ENCODE measurements at regions not wholly inside any gene's neighbourhood (a gene's known extent, or its start where the extent isn't known, plus 50 kb on each side); places are given as distances from the start of the nearest gene placed in this dataset.

- TF ChIP-seq HDGF (IDR thresholded peaks at IDR 0.05) (peak; percentile 79), ZSCAN29 (IDR thresholded peaks at IDR 0.05) (peak; percentile 57; the same call in 1 of the 2 replicates), RELB (IDR thresholded peaks at IDR 0.05; ENCODE audit: low read depth) (peak; percentile 97), NR2C2 (IDR thresholded peaks at IDR 0.05; ENCODE audit: borderline replicate concordance, control insufficient read depth, insufficient read length, low read depth) (no peak), SMAD1 (IDR thresholded peaks at IDR 0.05; ENCODE audit: low read depth, partially characterized antibody) (no peak), SKIL (IDR thresholded peaks at IDR 0.05; ENCODE audit: low read depth, poor library complexity, severe bottlenecking) (peak; percentile 80), NR2F1 (conservative IDR thresholded peaks at IDR 0.05) (peak; percentile 62), CHD2 (IDR thresholded peaks at IDR 0.05; ENCODE audit: borderline replicate concordance, low read depth, low read length) (0 out of 2 replicates have a peak, but pooled peaks have one; percentile 35), BACH1 (IDR thresholded peaks at IDR 0.05; ENCODE audit: borderline replicate concordance) (peak; percentile 66; the same call in 1 of the 2 replicates), BCL11A (IDR thresholded peaks at IDR 0.05; ENCODE audit: low read depth, low read length) (peak; percentile 67; the same call in 1 of the 2 replicates), MTA2 (IDR thresholded peaks at IDR 0.05; ENCODE audit: low read depth) (peak; percentile 89), EP300 (IDR thresholded peaks at IDR 0.05; ENCODE audit: borderline replicate concordance in 1 of 2, control insufficient read depth in 1 of 2, low read depth in 2 of 2, low read length in 2 of 2) (peak; percentile 59 to 70; a peak in 2 of 4 replicates), SP1 (IDR thresholded peaks at IDR 0.05; ENCODE audit: low read depth, low read length) (peak; percentile 64), PRDM15 (CRISPR knock-in tag; IDR thresholded peaks at IDR 0.05) (no peak), POU2F2 (IDR thresholded peaks at IDR 0.05; ENCODE audit: borderline replicate concordance, low read depth, low read length) (peak; percentile 65; the same call in 2 of the 3 replicates), MEF2A (IDR thresholded peaks at IDR 0.05; ENCODE audit: insufficient read depth, low read depth, low read length) (0 out of 2 replicates have a peak, but pooled peaks have one; percentile 65), JUNB (IDR thresholded peaks at IDR 0.05) (peak; percentile 90), JUND (IDR thresholded peaks at IDR 0.05; ENCODE audit: low read depth, low read length) (peak; percentile 64; the same call in 1 of the 2 replicates), ZNF24 (IDR thresholded peaks at IDR 0.05) (no peak), MAX (IDR thresholded peaks at IDR 0.05; ENCODE audit: low read depth, low read length) (peak; percentile 39; the same call in 1 of the 2 replicates)
Observed at GRCh38 chr15:99502182-99502581, 63.6 kb upstream of the MEF2A start (continued).
